ENCODE measurements at regions not wholly inside any gene's neighbourhood (a gene's known extent, or its start where the extent isn't known, plus 50 kb on each side); places are given as distances from the start of the nearest gene placed in this dataset.

GRCh38 chr16:50472472-50472871 is 75.7 kb upstream of the NKD1 start:
- no peak for TF ChIP-seq CTCF (IDR thresholded peaks at IDR 0.05; ENCODE audit: insufficient read depth, low read depth, low read length)
- DNase-seq (ENCODE audit: low read depth) = no peak
- no peak overlapping the region for H3K4me3 ChIP-seq (ENCODE audit: low read depth, low read length)

- DNase-seq (ENCODE audit: low read depth) = no peak
- no peak for TF ChIP-seq CTCF (IDR thresholded peaks at IDR 0.05; ENCODE audit: insufficient read depth, low read depth, low read length)
- H3K4me3 ChIP-seq (ENCODE audit: low read depth, low read length) = no peak overlapping the region
Observed at GRCh38 chr16:50470687-50471086, 77.5 kb upstream of the NKD1 start.

GRCh38 chr16:50469744-50470321 is 78.4 kb upstream of the NKD1 start:
- TF ChIP-seq CTCF (IDR thresholded peaks at IDR 0.05; ENCODE audit: insufficient read depth, low read depth, low read length) = no peak
- no peak for DNase-seq (ENCODE audit: low read depth)
- H3K4me3 ChIP-seq (ENCODE audit: low read depth, low read length) = no peak overlapping the region

GRCh38 chr16:50469121-50469743 is 79.0 kb upstream of the NKD1 start:
- no peak for DNase-seq (ENCODE audit: low read depth)
- no peak overlapping the region for H3K4me3 ChIP-seq (ENCODE audit: low read depth, low read length)
- TF ChIP-seq CTCF (IDR thresholded peaks at IDR 0.05; ENCODE audit: insufficient read depth, low read depth, low read length) = no peak

GRCh38 chr16:50468749-50469078 is 79.5 kb upstream of the NKD1 start:
- no peak for DNase-seq (ENCODE audit: low read depth)
- H3K4me3 ChIP-seq (ENCODE audit: low read depth, low read length) = no peak overlapping the region
- TF ChIP-seq CTCF (IDR thresholded peaks at IDR 0.05; ENCODE audit: insufficient read depth, low read depth, low read length) = no peak

GRCh38 chr16:50467943-50468748 is 80.0 kb upstream of the NKD1 start:
- no peak for DNase-seq (ENCODE audit: low read depth)
- no peak overlapping the region for H3K4me3 ChIP-seq (ENCODE audit: low read depth, low read length)

More at GRCh38 chr16:50467943-50468748, 80.0 kb upstream of the NKD1 start:
- no peak for TF ChIP-seq CTCF (IDR thresholded peaks at IDR 0.05; ENCODE audit: insufficient read depth, low read depth, low read length)

All from fibroblast of villous mesenchyme (primary cell).